Fibroblast of villous mesenchyme (primary cell): ENCODE measurements at regions not wholly inside any gene's neighbourhood (a gene's known extent, or its start where the extent isn't known, plus 50 kb on each side); places are given as distances from the start of the nearest gene placed in this dataset.
"Not testable (repeated sequence)": the region's sequence is repeated elsewhere in the genome, so short reads cannot be mapped to it uniquely, and the experiment has no call there.

Experiments used
- DNase-seq: peaks from one replicate; pipeline ENCODE4 v3.0.0-alpha.2; 2010; ENCODE audit warnings: low read depth
- H3K4me3 ChIP-seq: 2 replicates; pipeline ENCODE4 v1.5.1; 2011; ENCODE audit warnings: low read depth, mild to moderate bottlenecking, low read length
- CTCF ChIP-seq: IDR thresholded peaks from 2 replicates; pipeline ENCODE4 v1.5.1; 2012; ENCODE audit warnings: low read depth, mild to moderate bottlenecking, low read length; ENCODE audit not compliant: insufficient read depth

GRCh38 chr4:103422467-103423219, 224.5 kb upstream of the CENPE start:
- no peak for DNase-seq
- no peak overlapping the region for H3K4me3 ChIP-seq
- TF ChIP-seq CTCF, result no peak

DNA sequence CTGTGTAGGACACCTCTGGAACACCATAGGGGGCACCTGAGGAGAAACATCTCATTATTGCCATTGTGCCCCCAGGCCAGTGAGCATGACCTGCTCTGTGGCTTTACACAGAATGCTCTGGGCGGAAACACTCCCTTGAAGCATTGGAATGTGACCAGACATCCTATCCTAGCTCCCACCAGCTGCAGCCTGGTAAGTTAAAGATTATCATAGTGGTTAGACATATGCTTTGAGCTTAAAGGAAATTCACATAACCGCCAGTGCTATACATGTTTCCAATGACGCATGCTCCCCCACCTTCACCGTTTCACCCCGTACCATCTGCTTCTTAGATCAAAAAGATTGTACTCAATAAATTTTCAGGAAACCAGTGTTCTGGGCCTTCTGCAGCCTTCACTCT, 217.7 kb upstream of the CENPE start:
- TF ChIP-seq CTCF, result no peak
- DNase-seq, result no peak
- H3K4me3 ChIP-seq, result no peak overlapping the region

GRCh38 chr4:103412646-103413045, 214.5 kb upstream of the CENPE start:
- not testable (repeated sequence) for H3K4me3 ChIP-seq, DNase-seq

DNA sequence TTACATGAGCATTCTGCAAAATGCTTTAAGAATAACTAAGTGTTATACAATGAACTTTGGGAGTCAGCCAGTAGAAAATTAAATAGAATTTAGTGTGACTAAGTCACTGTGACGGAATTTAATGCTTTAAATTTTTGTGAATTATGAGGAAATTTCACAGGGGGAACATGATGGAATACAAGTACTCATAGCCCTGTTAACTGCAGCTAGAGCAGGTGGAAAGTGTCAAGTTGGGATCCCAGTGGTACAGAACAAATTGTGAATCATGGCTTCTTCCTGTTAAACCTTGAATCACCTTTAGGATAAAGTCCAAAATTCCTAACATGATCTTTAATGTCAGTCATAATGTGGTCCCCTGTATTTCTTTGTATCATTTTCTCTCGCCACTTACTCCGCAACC, 212.2 kb upstream of the CENPE start:
- H3K4me3 ChIP-seq, result no peak overlapping the region
- no peak for TF ChIP-seq CTCF
- no peak for DNase-seq

DNA sequence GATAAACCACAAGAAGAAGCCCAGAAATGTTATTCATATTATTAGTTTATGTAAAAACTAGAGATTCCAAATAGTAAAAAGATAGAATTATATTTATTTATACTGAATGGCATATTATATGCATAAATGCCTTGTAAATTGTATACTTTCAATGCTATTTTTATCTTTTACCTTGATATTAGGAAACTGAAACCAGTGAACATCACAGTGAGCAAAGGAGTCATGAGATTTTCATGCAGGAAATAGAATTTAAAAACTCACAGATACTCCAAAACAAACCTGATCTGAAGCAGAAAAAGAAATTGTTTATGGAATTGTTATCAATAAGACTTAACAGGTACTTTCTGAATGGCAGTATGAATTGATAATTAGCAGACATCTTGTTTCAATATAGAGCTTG, 207.3 kb upstream of the CENPE start:
- no peak for DNase-seq
- TF ChIP-seq CTCF, result no peak
- no peak overlapping the region for H3K4me3 ChIP-seq

- H3K4me3 ChIP-seq, result no peak overlapping the region
- no peak for TF ChIP-seq CTCF
Measured at GRCh38 chr4:103403619-103404018, 205.5 kb upstream of the CENPE start.

DNA sequence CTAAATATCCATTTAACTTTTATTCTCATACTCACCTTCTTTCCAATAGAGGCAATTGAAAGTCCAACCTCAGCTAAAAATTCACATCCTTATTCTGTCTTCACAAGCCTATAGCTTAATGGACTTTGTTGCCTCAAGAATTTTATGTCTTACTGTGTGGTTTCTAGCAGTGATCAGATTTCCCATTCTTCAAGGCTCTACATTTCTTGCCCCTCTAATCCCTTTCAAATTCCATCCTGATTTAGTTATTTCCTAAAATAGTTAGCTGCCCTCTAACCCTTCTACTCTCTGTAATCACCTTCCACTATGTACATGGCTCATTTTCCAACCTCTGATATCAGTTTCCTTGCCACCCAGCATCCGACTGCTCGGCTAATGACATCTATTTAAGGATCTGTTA, 204.1 kb upstream of the CENPE start:
- TF ChIP-seq CTCF, result no peak
- no peak overlapping the region for H3K4me3 ChIP-seq
- no peak for DNase-seq

More at GRCh38 chr4:103403619-103404018, 205.5 kb upstream of the CENPE start:
- DNase-seq, result no peak
